HCT116 (cell line): ENCODE measurements at regions not wholly inside any gene's neighbourhood (a gene's known extent, or its start where the extent isn't known, plus 50 kb on each side); places are given as distances from the start of the nearest gene placed in this dataset.
A peak's percentile ranks its signal among the peaks of the same experiment; 100 is the strongest.

Source experiments
- ATAC-seq: fragments of 200-7000 bp; cut with Tn5 transposase; 2 replicates; pipeline ENCODE4 v1.9.1; 2020; ENCODE audit warnings: mild to moderate bottlenecking, moderate library complexity
- BruUV-seq: library from RNA; stranded (reverse); fragments of 400-500 nt; replicated peaks from 2 replicates; lab custom pipeline; 2021; lab: Mats Ljungman, UMichigan
- CTCF ChIA-PET: fragments of 300-600 bp; sonication (Branson Sonifier 250); formaldehyde crosslinking; loops from one replicate; lab custom pipeline; 2021; ENCODE audit warnings: antibody characterized with exemption; lab: Charles Lee
- POLR2A ChIA-PET: fragments of 300-600, 350-600 bp; sonication (Branson Sonifier 250); formaldehyde crosslinking; loops from one replicate; lab custom pipeline; 2021; ENCODE audit warnings: antibody characterized with exemption; lab: Charles Lee
- RAD21 ChIA-PET, 2 experiments: fragments of 300-600 bp; sonication (Branson Sonifier 250); formaldehyde crosslinking; loops; one replicate each; lab custom pipeline; 2023; ENCODE audit warnings: low total read pairs in 2 of 2; ENCODE audit not compliant: uncharacterized antibody in 2 of 2, unreplicated experiment in 2 of 2, low non-redundant PET in 1 of 2; lab: Charles Lee
- DNase-seq: peaks from one replicate; pipeline ENCODE4 v3.0.0-alpha.2; 2010; ENCODE audit warnings: low read depth, low spot score
- H2AFZ ChIP-seq: fragments of 200-600 bp; shearing (Covaris generic), sonication (generic); 2 replicates; pipeline ENCODE4 v1.6.1; 2017; ENCODE audit warnings: low read depth, mixed run types, mixed read lengths, antibody characterized with exemption, low read length; ENCODE audit not compliant: poor library complexity, severe bottlenecking
- H3K27ac ChIP-seq: 2 replicates; pipeline ENCODE4 v1.5.1; 2012; ENCODE audit warnings: low read depth, low read length
- H3K27me3 ChIP-seq: fragments of 200-600 bp; sonication (generic); 2 replicates; pipeline ENCODE4 v1.6.1; 2016; ENCODE audit warnings: mixed run types, low read length, mixed read lengths; ENCODE audit not compliant: insufficient read depth
- H3K36me3 ChIP-seq, 2 experiments: fragments of 200-500 bp in 1 of 2; fragments of 200-600 bp in 1 of 2; sonication (Bioruptor generic) in 1 of 2; sonication (generic) in 1 of 2; 2 replicates each; pipeline versions ENCODE4 v1.5.1 to v1.6.1; 2014 to 2016; ENCODE audit warnings: low read length in 2 of 2, inconsistent platforms in 1 of 2, mixed read lengths in 1 of 2, mixed run types in 1 of 2; ENCODE audit not compliant: insufficient read depth in 2 of 2, control insufficient read depth in 1 of 2
- H3K4me1 ChIP-seq, 2 experiments: fragments of 200-600 bp in 1 of 2; sonication (generic) in 1 of 2; 2 replicates each; pipeline versions ENCODE4 v1.5.1 to v1.6.1; 2012 to 2017; ENCODE audit warnings: low read length in 2 of 2, inconsistent platforms in 1 of 2, mild to moderate bottlenecking in 1 of 2, mixed read lengths in 1 of 2, mixed run types in 1 of 2, moderate library complexity in 1 of 2; ENCODE audit not compliant: insufficient read depth in 2 of 2, control insufficient read depth in 1 of 2
- H3K4me2 ChIP-seq: fragments of 200-600 bp; sonication (generic); 2 replicates; pipeline ENCODE4 v1.6.1; 2017; ENCODE audit warnings: mixed run types, low read length, mixed read lengths
- H3K4me3 ChIP-seq, 2 experiments: fragments of 200-600 bp in 1 of 2; sonication (generic) in 1 of 2; replicated peaks in 1 of 2; 2 replicates each; pipeline ENCODE4 v1.5.1; 2011 to 2016; ENCODE audit warnings: low read length in 2 of 2, control low read depth in 1 of 2, low read depth in 1 of 2, mild to moderate bottlenecking in 1 of 2, mixed read lengths in 1 of 2, mixed run types in 1 of 2
- H3K79me2 ChIP-seq: fragments of 200-600 bp; sonication (generic); 2 replicates; pipeline ENCODE4 v1.6.1; 2017; ENCODE audit warnings: mild to moderate bottlenecking, mixed run types, low read length, moderate library complexity, mixed read lengths; ENCODE audit not compliant: insufficient read depth
- H3K9ac ChIP-seq: fragments of 200-600 bp; sonication (generic); 2 replicates; pipeline ENCODE4 v1.6.1; 2016; ENCODE audit warnings: low read length, mixed read lengths
- H3K9me2 ChIP-seq: fragments of 200-600 bp; sonication (generic), shearing (Covaris generic); 2 replicates; pipeline ENCODE4 v1.6.1; 2017; ENCODE audit warnings: mixed run types, mild to moderate bottlenecking, moderate library complexity; ENCODE audit not compliant: insufficient read depth
- H3K9me3 ChIP-seq, 2 experiments: fragments of 200-500 bp in 1 of 2; fragments of 200-600 bp in 1 of 2; sonication (Bioruptor generic) in 1 of 2; sonication (generic) in 1 of 2; 2 replicates each; pipeline ENCODE4 v1.6.1; 2014 to 2017; ENCODE audit warnings: low read length in 2 of 2, mixed read lengths in 2 of 2, inconsistent platforms in 1 of 2, low read depth in 1 of 2, mild to moderate bottlenecking in 1 of 2, mixed run types in 1 of 2, moderate library complexity in 1 of 2; ENCODE audit not compliant: control insufficient read depth in 1 of 2, insufficient read depth in 1 of 2
- H4K20me1 ChIP-seq: fragments of 200-600 bp; sonication (generic), shearing (Covaris generic); 2 replicates; pipeline ENCODE4 v1.6.1; 2017; ENCODE audit warnings: mixed run types, mild to moderate bottlenecking, moderate library complexity; ENCODE audit not compliant: insufficient read depth
- CBX3 ChIP-seq: IDR thresholded peaks from 2 replicates; pipeline ENCODE4 v1.6.1; 2012; ENCODE audit warnings: low read depth
- EGR1 ChIP-seq: IDR thresholded peaks from 2 replicates; pipeline ENCODE4 v1.6.1; 2012; ENCODE audit warnings: low read depth
- ELF1 ChIP-seq: IDR thresholded peaks from 2 replicates; pipeline ENCODE4 v1.6.1; 2012; ENCODE audit warnings: low read depth, borderline replicate concordance
- EZH2 ChIP-seq: fragments of 200-600 bp; sonication (generic); IDR thresholded peaks from 2 replicates; pipeline ENCODE4 v1.6.1; 2017; ENCODE audit warnings: antibody characterized with exemption, mixed run types
- EZH2phosphoT487 ChIP-seq: fragments of 200-600 bp; IDR thresholded peaks from 2 replicates; pipeline ENCODE4 v1.6.1; 2018; ENCODE audit warnings: antibody characterized with exemption, borderline replicate concordance
- FOSL1 ChIP-seq: IDR thresholded peaks from 2 replicates; pipeline ENCODE4 v1.6.1; 2012; ENCODE audit warnings: low read depth
- JUND ChIP-seq: IDR thresholded peaks from 2 replicates; pipeline ENCODE4 v1.6.1; 2012
- POLR2A ChIP-seq: IDR thresholded peaks from 2 replicates; pipeline ENCODE4 v1.7.0; 2011; ENCODE audit warnings: borderline replicate concordance; ENCODE audit not compliant: insufficient read depth, insufficient read length; ENCODE audit errors: extremely low read depth
- POLR2AphosphoS5 ChIP-seq: IDR thresholded peaks from 2 replicates; pipeline ENCODE4 v1.6.1; 2011; ENCODE audit warnings: mild to moderate bottlenecking, low read depth, low read length, moderate library complexity
- RAD21 ChIP-seq: IDR thresholded peaks from 2 replicates; pipeline ENCODE4 v1.6.1; 2012; ENCODE audit warnings: low read depth, mild to moderate bottlenecking
- SIN3A ChIP-seq: IDR thresholded peaks from 2 replicates; pipeline ENCODE4 v1.6.1; 2012; ENCODE audit warnings: low read depth
- SP1 ChIP-seq: IDR thresholded peaks from 2 replicates; pipeline ENCODE4 v1.6.1; 2012; ENCODE audit warnings: low read depth
- SRF ChIP-seq: IDR thresholded peaks from 2 replicates; pipeline ENCODE4 v1.6.1; 2012; ENCODE audit warnings: low read depth
- YY1 ChIP-seq: IDR thresholded peaks from 2 replicates; pipeline ENCODE4 v1.6.1; 2011; ENCODE audit warnings: low read length, low read depth, moderate library complexity, mild to moderate bottlenecking; ENCODE audit not compliant: insufficient replicate concordance; ENCODE audit errors: extremely low read depth
- ZFX ChIP-seq: fragments of 450-650 bp; IDR thresholded peaks from 2 replicates; pipeline ENCODE4 v1.6.1; 2017
- ZNF274 ChIP-seq: fragments of 200-500 bp; sonication (Bioruptor generic); IDR thresholded peaks from 2 replicates; pipeline ENCODE4 v1.6.1; 2014; ENCODE audit warnings: mild to moderate bottlenecking, low read depth, low read length, inconsistent platforms
- intact Hi-C: fragments of 100-400 bp; cut with micrococcal nuclease; formaldehyde crosslinking; loops from 2 replicates; pipeline ENCODE4 v1.10.0; 2022
- TF ChIP-seq, protein P1 (sequence below): IDR thresholded peaks from 2 replicates; pipeline ENCODE4 v1.6.1; 2012

DNA sequence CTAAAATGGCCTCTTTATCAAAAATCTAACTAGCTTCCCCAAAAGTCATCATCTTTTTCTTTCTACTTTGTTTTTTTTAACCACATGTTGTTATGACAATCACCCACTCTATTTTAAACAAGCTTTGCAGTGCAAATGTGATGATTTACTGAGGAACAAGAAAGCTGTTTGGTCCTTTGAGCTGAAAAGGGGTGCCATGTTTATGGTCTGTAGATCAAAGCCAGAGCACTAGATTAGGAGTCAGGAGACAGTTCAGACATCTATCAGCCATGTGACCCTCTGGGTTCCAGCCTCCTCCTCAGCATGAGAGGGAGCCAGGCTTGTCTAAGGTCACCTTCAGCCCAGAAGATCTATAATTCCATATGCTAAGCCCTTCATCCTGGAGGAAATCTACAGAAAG, 65.9 kb downstream of the RPL22L1 start:
- DNase-seq (no peak), ATAC-seq (no peak)
- TF ChIP-seq SP1 (no peak), SIN3A (no peak), SRF (no peak), ZNF274 (no peak), POLR2A (no peak), ELF1 (no peak)
- no TSS peak for BruUV-seq
- Histone ChIP-seq H3K9me2 (no peaks in the 10 kb centered on the region), H3K4me2 (no peak overlapping the region), H3K79me2 (no peaks in the 10 kb centered on the region), H4K20me1 (no peaks in the 10 kb centered on the region), H3K27ac (no peak overlapping the region), H3K36me3 (no peaks in the 10 kb centered on the region), H3K27me3 (no peaks in the 10 kb centered on the region), H3K9me3 (no peaks in the 10 kb centered on the region), H3K9ac (no peak overlapping the region), H3K4me1 (peaks cover 0 to 8% of the 10 kb centered on the region in 2 experiments; a peak in 2 of 4 replicates), H3K4me3 (no peak overlapping the region), H2AFZ (no peak overlapping the region)
- intact Hi-C loops: no loop called here
- ChIA-PET RAD21 (no interaction called here), CTCF (interaction anchor here (1.2 to 2.7 kb wide), 2 partner anchors 8 to 53 kb away, joined by 3 to 17 read pairs; no protein-coding TSS in a partner anchor), POLR2A (no interaction called here)

DNA sequence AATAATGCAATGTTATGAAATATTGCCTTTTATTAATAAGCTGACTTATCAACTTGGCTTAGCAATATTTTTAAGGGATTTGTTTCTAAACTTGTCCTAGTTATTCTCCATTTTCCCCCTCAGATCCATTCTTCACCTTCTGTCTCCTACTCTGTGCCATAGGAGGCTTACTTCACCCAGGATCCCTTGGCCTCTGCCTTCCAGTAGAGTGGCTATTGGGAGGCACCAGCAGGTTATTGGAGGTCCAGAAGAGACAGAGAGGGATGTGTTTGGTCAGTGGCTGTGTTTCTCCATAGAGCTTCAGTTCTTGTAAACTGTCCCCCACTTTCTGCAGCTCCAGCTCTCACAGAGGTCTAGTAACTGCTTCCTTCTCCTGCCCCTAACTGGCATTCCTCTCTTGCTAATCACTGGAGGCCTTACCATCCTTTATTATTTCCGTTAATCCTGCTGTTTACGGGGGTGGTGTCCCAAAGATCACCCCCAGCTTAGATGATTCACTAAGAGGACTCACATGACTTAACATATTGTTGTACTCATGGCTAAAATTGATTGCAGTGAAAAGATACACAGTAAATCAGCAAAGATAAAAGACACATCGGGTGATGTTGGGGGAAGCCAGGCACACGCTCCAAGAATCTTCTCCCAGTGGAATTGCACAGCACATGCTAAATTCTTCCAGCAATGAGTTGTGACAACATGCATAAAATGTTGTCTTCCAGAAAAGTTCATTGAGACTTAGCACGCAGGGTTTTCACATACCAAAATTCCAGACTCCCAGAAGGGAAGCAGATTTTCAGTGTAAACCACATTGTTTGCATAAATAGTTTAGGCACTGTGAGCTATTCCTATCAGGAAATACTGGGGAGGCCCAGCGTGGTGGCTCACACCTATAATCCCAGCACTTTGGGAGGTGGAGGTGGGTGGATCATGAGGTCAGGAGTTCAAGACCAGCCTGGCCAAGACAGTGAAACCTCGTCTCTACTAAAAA, 67.5 kb downstream of the RPL22L1 start:
- no peaks in the 10 kb centered on the region for H4K20me1 ChIP-seq
- H3K4me1 ChIP-seq: peaks cover 0 to 7% of the 10 kb centered on the region in 2 experiments; a peak in 2 of 4 replicates
- TF ChIP-seq ZNF274: no peak
- no peak for TF ChIP-seq SRF
- no peak for TF ChIP-seq RAD21
- TF ChIP-seq, protein P1, sequence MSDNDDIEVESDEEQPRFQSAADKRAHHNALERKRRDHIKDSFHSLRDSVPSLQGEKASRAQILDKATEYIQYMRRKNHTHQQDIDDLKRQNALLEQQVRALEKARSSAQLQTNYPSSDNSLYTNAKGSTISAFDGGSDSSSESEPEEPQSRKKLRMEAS: no peak
- TF ChIP-seq ELF1: no peak
- no peak for TF ChIP-seq FOSL1
- no peak for TF ChIP-seq EZH2phosphoT487
- no peak for TF ChIP-seq POLR2A
- no peak for TF ChIP-seq YY1
- no peak for TF ChIP-seq EZH2
- no peak for TF ChIP-seq CBX3
- no peak for TF ChIP-seq SIN3A
- TF ChIP-seq JUND: no peak
- no peak for TF ChIP-seq ZFX
- no peak for TF ChIP-seq EGR1
- no peak for TF ChIP-seq POLR2AphosphoS5
- TF ChIP-seq, all 23 proteins: peak for 0
- H3K4me3 ChIP-seq: no peak overlapping the region
- DNase-seq (no peak), ATAC-seq (0 out of 2 replicates have a peak, but pooled peaks have one; percentile 20)
- H3K27me3 ChIP-seq: no peaks in the 10 kb centered on the region
- no TSS peak for BruUV-seq
- no peak overlapping the region for H3K27ac ChIP-seq
- CTCF ChIA-PET: interaction anchor here (2.7 kb wide), 1 partner anchor 9 kb away, joined by 17 read pairs; no protein-coding TSS in a partner anchor
- H2AFZ ChIP-seq: no peak overlapping the region
- no peaks in the 10 kb centered on the region for H3K9me3 ChIP-seq
- intact Hi-C loops: no loop called here
- no peak overlapping the region for H3K4me2 ChIP-seq
- no peak overlapping the region for H3K9ac ChIP-seq
- H3K9me2 ChIP-seq: no peaks in the 10 kb centered on the region
- H3K79me2 ChIP-seq: no peaks in the 10 kb centered on the region
- RAD21 ChIA-PET: no interaction called here
- POLR2A ChIA-PET: no interaction called here
- H3K36me3 ChIP-seq: no peaks in the 10 kb centered on the region
